ENCODE measurements at regions not wholly inside any gene's neighbourhood (a gene's known extent, or its start where the extent isn't known, plus 50 kb on each side); places are given as distances from the start of the nearest gene placed in this dataset.

DNA sequence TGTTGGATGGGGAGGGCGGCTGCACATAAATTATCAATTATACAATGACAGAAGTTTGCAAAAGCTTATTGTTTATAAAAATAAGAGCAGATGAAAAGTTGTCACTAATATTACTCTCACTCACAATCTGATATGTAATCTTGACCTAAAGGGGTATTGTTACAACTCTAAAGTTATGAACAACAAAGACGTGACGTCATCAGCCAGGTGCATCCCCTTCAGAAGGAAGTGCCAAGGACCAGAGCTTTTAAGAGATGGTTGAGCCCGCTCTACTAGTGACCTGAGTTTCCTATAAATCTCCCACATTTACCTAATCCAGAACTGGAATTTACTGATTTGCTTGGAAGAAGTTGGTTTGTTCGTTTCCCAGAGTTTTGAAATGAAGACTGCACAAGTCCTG is 247.7 kb upstream of the MGMT start:
- no peak for DNase-seq (ENCODE audit: low spot score)

DNA sequence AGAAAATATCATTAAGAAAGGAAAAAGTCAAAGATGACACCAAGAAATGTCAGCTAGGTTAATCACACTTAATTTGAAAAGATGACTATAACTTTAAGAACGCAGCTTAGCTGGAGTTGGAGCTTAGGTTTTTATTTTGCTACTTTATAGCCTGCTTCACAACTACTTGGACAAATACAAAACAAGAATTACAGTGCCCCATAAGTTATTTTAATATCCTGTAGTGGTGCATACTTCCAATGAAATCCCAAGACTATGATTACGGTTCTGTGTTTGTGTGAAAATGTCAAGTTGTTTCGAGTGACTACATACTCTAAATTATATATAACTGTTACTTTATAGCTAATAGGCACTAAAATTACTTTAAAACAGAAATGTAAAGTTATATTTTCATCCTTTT is 244.6 kb upstream of the MGMT start:
- no peak for DNase-seq (ENCODE audit: low spot score)

DNA sequence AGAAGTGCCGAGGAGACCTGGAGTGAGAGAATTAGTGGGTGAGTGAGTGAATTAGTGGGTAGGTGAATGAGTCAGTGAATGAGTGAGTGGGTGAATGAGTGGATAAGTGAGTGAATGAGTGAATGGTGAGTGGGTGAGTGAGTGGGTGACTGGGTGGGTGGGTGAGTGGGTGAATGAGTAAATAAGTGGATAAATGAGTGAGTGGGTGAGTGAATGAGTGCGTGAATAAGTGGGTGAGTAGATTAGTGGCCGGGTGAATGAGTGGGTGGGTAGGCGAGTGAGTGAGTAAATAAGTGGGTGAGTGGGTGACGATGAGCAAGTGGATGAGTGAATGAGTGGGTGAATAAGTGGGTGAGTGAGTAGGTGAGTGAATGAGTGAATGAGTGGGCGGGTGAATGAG is 243.7 kb upstream of the MGMT start:
- no peak for DNase-seq (ENCODE audit: low spot score)

DNA sequence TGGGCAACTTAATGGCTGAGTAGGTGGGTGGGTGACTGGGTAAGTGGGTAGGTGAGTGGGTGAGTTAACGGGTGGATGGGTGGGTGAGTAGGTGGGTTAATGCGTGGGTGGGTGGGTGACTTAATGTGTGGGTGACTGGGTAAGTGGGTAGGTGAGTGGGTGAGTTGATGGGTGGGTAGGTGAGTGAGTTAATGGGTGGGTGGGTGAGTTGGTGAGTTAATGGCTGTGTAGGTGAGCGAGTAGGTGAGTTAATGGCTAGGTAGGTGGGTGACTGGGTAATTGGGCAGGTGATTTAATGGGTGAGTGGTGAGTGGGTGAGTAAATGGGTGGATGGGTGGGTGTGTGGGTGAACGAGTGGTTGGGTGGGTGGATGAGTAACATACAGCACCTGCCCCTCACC is 243.0 kb upstream of the MGMT start:
- DNase-seq (ENCODE audit: low spot score), result no peak

DNA sequence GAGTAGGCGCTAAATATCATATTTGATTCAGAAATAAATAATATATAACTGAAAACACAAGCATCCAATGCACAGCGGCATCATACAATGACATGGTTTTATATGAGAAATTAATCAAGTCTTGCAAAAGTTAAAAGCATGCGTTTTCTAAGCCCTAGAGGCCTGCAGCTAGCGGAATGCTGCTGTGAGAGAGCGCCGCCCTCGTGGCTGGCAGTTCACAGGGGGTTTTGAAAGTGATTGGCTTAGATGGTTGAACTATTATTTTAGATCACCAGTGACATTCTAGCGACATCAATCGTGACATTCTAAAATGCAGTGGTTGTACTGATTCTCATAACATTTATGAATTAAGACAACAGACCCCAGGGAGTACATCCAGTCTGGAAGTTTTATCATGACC is 235.2 kb upstream of the MGMT start:
- no peak for DNase-seq (ENCODE audit: low spot score)

DNA sequence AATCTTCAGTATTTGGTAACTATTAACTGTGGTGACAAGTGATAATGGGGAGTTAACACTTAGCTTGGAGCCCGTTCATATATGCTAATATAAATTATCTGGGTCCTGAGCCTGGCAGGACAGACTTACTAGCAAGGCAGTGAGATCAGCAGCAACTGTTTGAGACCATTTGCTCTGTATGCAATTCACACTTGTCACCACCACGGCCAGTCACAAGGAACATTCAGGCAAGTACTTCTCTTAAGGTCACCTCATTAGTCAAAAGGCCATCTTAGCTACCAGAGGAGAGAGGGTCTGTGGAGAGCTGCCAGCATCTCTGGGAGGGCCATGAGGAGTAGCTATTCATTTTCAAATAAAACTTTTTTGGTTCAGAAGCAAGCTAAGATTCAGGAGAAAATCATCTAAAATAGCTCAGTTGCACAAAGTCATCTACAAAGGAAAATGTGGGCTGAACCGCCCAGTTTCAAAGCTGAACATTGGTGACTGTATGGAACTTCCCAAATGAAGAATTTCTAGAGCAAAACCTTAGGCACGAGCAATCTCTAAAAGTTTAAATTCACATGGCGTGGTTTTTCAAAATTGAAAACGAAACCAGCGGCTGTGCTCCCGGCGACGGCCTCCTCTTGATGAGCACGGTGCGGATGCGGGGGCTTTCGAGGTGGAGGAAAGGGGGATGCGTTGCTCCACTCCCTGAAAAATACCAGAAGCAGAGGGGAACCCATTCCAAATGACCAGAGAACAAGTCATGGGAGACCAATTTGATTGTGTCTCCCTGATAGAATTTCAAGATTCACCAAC is 233.5 kb upstream of the MGMT start:
- DNase-seq (ENCODE audit: low spot score), result no peak

DNA sequence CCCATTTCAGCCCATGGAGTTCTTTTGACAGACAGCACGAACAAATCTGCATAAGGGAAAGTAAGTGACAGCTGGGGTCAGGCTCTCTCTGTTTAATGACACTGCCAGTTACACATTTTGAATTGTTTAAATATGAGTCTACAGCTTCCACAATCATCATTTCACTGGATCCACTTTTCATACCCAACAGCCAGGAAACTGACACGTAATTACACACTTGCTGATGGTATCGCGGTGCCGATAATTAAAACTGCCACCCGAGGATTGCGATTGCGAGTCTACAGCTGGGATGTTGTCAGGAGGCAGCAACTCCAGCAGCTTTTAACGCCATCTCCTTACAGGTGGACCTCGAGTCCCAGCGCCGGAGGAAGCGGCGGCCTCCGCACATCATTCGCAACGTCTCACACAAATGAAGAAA is 230.8 kb upstream of the MGMT start:
- DNase-seq (ENCODE audit: low spot score), result no peak

DNA sequence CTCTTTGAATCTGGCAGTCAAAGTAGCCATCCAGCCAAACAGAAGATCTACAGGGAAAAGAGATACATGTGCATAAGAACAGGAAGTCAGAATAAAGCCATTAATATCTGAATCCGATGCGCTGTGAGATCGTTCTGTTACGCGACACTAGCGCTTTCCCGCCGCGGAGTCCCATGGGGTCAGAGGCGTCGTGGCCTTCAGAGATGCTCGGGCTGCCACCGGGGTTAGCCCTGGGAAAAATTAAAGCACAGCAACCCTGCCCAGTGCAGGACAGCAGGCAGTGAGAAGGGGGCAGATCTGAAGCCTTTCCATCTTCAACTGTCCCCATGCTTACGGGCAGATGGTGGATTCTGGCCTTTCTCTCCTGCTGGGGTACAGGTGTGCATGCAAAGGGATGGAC is 225.6 kb upstream of the MGMT start:
- DNase-seq (ENCODE audit: low spot score), result no peak

DNA sequence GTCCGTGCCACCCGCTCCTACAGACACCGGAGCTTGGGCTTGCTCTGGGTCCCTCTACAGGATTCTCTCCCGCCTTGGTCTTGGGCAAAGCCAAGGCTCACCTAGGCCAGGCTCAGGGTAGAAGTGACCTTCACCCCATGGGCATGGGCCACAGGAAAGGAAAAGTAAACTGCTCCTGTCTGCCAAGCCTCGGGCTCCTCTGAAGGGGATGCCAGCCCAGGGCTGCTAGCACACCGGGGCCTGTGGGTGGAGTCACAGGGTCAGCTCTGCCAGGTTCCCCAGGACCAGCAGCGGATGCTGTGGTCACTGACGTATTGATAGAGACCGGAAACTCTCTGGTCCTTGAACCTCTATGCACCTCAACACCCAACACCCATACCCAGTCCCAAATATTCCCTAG is 222.7 kb upstream of the MGMT start:
- DNase-seq (ENCODE audit: low spot score), result no peak

DNA sequence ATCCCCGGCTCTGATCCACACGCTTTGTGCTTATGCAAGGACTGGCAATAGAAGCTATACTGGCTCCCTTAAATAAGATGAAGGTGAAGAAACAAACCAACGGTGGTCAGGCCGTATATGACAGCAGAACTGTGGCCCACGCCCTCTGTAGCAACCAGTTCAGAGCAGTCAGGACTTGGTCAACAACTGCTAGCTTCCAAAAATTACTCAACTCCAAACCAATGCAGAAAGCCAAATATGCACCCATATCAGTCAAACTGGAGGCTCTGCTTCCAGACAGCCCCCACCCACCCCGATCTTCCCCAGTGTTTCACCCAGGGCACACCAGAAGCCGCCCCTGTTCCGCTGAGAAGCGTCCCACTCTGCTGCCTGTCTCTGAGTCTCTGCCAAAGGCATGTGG is 222.3 kb upstream of the MGMT start:
- no peak for DNase-seq (ENCODE audit: low spot score)

DNA sequence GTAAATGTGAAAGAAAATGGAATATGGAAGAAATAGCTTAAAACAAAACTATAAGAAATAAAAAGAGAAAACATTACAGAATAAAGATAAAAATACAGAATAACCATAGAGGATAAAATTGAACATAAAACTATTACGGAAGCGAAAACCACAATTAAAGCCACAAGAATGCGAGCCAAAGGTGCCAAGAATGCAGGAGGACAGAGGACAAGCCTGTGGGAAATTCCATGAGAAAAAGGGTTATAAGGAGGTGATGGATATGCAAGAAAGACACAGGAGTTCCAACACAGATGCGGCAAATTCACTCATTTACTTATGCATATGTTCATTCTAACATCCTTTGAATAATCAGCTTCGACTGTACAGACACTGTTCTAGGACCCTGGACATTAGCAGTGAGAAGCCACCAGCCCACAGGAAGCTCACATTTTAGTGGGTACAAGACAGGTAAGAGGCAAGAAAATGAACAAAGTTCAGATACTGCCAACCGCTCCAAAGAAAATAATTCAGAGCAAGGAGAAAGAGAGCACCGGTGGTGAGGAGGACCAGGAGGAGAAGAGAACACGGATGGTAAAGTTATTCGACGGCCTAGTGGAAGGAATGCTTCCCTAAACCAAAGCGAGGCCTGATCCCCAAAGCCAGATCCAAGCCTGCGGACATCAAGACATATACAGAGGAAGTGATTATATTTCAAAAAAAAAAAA is 213.7 kb upstream of the MGMT start:
- DNase-seq (ENCODE audit: low spot score), result no peak

DNA sequence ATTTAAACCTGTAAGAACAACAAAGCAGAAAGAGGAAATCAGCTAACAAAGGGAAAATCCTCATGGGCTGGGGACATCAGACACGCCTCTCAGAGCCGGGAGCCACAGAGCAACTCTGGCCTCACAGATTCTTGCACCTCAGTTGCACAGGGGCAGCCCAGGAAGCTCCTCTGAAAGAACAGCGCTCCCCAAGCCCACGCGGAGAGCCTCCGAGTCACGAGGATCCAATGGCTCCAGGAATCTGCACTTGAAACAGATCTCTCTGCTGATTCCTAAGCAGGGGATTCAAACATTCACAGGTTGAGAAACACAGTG is 213.2 kb upstream of the MGMT start:
- no peak for DNase-seq (ENCODE audit: low spot score)

DNA sequence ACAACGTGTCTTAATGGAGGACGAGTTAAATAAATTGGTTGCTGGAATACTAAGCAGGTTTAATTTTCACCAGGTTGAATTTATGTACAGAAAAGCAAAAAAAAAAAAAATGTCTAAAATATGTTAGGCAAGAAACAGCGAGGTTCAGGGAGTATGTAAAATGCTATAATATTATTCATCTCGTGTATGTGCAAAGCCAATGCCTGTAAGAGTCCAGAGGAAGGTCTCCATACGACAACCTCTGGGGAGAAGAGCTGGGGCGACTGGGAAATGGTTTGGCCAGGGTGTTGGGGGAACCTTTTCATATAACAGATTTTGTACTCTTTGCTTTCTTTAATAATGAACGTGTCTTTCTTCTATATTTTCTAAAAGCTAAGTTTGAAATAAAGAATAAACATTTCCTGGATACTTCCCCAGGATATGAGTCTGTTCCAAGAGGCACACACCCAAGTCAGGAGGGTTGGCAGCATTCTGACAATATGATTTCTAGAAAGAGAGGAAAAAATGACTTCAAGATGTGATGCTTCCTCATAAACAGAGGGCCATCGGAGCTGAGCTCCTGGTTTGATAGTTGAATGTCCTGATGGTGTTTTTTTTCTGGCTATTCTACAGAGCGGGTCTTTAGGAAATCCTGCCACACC is 208.6 kb upstream of the MGMT start:
- DNase-seq (ENCODE audit: low spot score), result no peak

DNA sequence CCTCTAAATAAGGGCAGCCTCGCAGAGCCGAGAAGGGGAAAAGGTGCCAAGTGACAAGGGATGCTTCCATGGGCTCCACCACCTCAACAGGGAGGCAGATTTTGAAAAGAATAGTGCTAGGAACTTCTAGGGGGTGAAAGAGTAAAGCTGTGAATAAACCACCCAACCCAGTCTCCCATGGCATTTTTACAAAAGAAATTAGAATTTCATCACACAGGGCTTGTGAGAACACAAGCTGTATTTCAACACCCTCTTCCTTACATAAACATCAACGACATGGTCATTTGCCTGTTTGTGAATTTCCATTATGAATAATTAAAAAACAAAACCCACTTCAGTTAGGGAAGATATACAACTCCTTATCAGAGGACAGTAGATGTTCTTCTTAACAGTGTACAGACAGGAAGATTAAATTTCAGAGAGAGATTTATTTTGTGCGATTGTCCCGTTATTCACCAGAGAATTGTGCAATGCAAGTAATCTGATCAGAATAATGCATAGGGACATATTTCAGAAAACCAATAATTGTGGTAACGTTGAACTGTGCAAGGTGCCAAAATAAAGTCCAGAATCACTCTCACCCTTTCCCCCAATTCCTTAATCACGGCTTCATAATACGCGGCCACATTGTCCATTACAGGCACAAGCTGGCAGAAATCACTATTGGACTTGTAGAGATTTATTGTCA is 207.8 kb upstream of the MGMT start:
- DNase-seq (ENCODE audit: low spot score), result no peak

DNA sequence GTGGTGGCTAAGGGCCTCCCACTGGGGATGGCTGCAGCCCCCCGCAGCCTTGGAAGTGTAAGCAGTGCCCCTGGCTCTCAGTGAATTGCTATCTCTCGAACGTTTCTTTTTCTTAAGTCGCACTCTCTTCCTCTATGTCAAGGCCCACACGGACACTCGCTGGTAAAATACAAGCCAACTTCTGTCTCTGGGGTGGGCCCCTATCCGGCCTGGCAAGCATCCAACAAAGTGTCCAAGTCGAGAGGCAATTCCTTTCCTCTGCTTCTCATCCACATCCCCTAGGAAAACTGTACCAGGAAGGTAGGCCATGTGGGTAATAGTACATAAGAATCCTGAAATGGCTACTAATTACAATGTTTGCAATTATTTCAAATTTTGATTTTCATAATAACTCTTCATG is 194.9 kb upstream of the MGMT start:
- no peak for DNase-seq (ENCODE audit: low spot score)

DNA sequence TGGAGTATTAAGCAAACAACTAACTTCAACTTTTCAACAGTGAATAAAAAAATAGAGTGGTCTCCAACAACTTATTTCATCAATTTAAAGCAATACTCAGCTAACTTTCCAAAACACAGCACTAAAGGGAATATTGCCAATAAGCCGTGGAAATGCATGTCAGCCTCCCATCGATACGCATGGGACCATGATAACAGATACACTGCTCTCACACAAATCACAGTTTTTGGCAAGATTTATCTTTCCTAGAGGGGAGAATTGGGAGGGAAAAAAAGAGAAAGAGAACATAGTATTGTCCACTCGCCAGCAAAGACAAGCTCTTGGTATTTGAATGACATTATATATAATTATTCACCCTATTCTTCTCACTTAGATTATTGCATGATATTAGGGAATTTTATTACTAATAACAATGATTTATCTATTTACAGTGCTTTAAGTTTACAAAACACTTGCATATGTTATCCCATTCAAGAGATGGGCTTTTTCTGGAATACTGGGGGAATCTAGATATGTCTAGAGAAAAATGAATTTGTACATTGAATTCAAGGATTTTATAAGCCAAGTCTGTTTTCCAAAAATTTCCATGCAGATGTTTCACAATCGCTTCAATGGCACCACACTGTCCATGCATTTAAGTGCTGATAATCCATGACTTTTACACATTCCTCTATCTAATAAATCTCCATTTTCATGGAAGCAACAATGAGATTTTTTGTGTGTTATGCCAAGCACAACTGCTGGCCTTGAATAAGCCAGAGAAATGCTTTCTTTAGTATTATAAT is 194.0 kb upstream of the MGMT start:
- no peak for DNase-seq (ENCODE audit: low spot score)

DNA sequence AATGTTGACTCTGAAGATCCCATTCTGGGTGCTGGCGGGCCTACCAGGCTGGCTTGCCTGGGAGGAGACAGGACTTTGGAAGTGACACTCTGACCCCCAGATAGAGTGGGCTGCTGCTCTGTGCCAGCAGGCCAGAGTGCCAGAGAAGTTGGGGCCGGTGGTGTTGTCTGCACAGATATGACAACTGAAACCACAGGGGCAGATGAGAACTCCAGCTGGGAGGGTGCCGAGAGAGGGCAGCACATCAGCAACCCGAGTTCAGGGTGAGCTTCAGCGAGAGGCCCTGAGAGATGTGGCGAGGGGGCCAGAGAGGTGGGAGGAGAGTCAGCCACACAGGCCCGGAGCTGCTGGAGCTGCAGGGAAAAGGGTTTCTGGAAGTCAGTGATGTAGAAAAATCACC is 193.2 kb upstream of the MGMT start:
- DNase-seq (ENCODE audit: low spot score), result no peak

DNA sequence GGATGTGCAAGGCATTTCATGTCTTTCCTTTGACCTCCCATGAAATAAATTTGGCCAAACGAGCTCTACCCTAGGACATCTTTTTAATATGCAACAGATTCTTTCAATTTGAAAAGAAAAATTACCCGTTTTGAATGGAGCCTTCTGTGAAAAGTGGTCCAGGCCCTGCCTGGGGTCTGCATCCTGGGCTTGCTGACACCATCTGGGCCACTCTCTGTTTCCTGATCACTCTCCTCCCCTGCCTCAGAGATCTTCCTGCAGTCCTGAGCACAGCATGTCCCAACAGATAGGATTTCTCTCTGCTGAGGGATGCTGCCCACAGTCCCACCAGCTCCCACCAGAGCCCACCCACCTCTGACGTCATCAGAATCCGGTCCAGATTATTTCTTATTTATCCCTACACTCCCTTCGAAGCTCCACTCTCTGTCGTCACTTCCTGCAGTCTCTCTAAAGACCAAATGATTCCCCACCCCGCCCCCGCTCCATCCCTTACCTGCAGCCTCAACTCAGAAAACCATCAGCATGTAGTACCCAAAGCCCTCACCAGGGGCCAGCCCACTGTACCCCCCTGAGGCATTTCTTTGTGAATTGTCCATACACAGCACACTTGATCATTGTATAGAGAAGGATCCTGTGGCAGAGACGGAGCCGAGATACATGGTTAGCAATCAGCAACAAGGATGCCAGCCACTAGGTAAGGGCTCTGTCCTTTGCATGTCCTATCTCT is 192.1 kb upstream of the MGMT start:
- DNase-seq (ENCODE audit: low spot score), result no peak

DNA sequence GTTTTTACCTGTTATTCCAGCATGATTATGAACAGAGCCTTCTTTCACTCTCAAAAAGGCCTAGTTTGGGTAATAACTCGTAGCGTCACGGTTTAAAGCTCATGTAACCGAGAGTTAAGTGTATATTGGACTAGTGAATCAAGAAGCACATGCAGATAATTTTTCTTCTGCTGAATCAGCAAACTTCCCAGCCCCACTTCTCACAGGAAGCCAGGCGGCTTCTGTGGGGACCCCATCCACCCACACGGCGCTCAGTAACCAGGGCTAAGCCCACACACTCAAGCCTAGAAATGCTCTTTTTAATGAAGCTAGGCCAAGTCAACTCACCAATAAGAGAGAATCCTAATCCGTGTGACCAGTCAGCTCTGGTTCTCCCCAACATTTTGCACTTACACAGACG is 191.2 kb upstream of the MGMT start:
- no peak for DNase-seq (ENCODE audit: low spot score)

DNA sequence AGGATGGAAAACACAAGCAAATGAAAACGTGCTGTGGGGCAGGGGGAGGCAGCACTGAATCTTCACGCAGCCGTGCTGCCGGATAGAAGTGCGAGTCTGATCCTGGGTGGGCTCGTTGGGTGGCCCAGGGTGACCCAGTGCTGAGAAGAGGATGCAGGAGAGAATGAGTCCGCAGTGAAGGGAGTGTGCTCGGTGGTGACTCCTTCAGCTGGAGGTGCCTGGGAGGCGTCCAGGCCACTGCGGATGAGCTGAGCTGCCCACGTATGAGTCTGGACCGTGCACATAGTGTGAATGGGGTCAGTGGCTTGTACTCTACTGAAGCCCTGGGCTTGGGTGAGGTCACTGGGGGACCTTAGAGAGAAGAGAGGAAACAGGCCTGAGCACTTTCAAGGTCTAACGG is 190.0 kb upstream of the MGMT start:
- DNase-seq (ENCODE audit: low spot score), result no peak

DNA sequence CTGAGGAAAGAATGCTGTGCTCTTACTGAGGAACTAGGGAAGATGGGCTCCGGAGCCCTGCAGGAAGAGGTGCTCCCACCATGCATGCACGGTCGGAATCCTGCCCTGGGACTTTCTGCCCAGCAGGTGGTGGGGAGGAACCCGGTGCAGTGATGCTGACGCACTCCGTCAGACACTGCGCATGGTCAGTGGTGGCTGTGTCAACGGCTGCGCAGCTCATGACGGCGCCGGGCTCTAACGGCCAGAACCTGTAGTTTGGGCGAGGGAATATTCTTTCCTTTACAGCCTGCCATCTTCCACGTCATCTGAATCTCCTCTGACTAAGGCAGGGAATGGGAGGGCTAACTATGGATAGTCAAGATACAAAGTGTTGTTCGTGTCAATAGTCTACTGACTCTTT is 189.2 kb upstream of the MGMT start:
- no peak for DNase-seq (ENCODE audit: low spot score)

DNA sequence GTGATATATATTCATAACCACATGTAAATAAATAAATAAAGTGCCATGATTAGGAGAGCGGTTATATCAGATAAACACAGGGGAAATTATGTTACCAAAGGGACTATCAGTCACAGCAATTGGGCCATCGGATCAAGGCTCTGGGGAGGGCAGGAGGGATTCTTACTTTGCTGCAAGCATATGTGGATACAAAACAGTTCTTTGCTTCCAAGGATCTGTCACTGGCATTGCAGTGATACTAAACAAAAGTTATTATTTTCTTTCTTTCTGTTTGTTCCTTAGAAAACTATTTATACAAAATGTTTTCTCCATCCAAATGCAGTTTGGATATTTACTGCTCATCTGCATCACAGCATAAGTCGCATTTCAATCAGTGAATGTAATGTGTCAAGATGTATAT is 188.4 kb upstream of the MGMT start:
- no peak for DNase-seq (ENCODE audit: low spot score)

Data from putamen (tissue), 1 donor.